DMS 273 treated with DMSO at 0.1 percent for 48 hours (cell line): ENCODE measurements at regions not wholly inside any gene's neighbourhood (a gene's known extent, or its start where the extent isn't known, plus 50 kb on each side); places are given as distances from the start of the nearest gene placed in this dataset.
"Not testable (repeated sequence)": the region's sequence is repeated elsewhere in the genome, so short reads cannot be mapped to it uniquely, and the experiment has no call there.

ENCODE experiments used
- DNase-seq: peaks from one replicate; lab custom pipeline; 2025; lab: John Stamatoyannopoulos, UW

DNA sequence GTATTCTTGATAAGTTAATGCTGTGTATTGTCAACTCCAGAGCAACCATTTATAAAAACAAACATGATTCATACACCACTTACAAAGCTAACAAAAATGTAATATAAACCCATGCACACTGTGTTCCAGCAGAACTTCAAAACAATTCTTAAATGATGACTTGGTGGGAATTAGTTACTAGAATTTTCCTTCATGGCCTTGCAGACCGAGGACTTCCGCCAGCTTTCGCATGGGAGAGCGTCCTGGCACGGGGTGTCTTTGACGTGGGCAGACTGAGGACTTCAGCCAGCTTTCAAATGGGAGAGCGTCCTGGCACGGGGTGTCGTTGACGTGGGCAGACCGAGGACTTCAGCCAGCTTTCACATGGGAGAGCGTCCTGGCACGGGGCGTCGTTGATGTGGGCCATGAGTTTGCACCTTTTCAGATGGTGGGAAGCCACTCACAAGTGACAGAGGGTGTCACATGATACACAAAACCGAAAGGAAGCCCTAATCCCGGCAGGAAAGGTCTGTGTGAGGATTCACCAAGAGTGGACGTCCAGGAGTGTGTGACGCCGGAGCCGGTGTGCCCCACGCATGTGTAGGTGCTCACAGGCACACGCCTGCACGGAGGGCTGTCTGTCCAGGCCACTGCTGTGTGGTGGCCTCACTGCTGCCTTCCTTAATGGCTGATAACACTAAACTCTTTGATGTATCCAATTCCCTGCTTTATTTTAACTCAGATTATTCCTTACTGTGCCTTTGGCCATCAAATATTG is 211.3 kb upstream of the IRX4 start:
- DNase-seq, result no peak

DNA sequence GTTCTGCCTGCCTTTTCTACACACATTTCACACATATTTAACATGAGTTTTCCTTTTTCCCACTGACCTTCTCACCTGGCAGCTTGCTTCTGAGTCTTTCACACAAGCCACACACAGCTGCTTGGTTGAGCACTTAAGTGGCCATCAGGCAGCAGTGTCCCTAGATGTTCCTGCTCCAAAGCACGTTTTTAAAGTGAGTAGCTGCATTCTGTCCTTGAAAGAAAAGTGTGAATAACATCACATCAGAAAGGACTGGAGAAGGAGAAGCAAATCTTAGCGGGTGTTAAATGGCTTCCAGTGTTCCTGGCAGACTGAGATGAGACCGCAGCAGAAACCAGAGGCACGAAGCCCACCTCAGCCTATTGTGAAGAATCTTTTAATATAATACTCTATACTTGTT is 209.2 kb upstream of the IRX4 start:
- DNase-seq, result no peak

DNA sequence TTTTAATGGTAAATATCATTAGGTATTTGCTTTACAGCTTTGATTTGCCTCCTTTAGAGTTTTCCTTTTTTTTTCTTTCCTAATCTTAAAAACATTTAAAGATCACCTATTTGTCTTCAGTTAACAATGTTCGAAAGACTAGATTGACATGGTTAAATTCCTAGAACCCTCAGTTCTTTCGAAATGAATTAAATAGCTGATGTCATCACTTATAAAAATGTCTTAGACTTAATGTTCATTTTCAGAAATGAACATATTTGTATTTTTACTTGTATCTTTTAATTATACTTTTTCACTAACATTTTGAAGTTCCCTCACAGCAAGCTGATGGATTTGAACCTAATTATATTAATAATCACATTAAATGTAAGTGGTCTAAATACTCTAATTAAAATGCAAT is 205.3 kb upstream of the IRX4 start:
- no peak for DNase-seq

DNA sequence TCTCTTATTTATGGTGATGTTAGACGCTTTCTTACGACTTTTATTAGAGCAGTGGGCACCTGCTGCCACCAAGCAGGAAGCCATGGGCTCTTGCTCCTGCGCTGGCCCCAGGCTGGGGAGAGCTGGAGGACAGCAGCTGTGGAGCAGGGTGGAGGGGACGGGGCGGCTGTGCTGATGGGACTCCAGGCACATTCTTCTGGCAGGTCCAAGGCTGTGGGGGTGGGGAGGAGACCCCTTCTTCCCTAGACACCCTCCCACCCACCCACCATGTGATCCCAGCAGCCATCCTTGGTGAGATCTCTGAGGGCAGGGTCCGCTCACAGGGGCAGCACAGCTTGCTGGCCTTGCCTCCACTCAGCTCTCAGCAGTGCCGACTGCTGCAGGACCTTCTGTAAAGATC is 192.6 kb upstream of the IRX4 start:
- no peak for DNase-seq

DNA sequence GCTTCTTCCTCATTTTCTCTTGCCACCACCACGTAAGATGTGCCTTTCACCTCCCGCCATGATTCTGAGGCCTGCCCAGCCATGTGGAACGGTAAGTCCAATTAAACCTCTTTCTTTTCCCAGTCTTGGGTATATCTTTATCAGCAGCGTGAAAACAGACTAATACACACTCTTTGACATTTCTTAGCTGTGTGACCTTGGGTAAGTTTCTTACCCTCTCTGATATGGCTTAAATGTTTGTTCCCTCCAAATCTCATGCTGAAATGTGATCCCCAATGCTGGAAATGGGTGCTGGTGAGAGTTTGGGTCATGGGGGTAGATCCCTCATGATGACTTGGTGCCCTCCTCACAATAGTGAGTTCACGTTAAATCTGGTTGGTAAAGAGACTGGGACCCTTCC is 188.8 kb upstream of the IRX4 start:
- no peak for DNase-seq

DNA sequence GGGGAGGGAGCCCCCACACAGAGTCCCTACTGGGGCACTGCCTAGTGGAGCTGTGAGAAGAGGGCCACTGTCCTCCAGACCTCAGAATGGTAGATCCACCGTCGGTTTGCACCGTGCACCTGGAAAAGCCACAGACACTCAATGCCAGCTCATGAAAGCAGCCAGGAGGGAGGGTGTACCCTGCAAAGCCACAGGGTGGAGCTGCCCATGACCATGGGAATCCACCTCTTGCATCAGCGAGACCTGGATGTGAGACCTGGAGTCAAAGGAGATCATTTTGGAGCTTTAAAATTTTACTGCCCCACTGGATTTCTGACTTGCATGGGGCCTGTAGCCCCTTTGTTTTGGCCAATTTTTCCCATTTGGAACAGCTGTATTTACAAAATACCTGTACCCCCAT is 188.1 kb upstream of the IRX4 start:
- DNase-seq, result not testable (repeated sequence)

DNA sequence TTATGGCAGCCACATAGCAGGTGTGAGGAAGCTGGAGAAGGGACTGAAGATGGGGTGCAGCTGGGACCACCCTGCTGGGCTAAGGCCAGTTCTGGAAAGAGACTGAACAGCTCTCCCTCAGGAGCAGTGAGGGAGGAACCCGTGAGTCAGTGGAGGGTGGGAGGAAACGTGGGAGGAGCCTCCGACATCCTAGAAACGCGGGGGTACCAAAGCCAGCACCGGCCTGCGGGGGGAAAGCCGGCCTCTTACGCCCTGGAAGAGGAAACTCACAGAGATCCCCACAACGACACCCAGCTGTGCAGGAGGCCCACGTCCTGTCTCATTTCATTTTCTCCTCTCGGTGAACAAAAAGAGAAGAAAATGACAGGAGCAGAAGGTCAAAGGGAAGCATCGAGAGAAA is 185.8 kb upstream of the IRX4 start:
- no peak for DNase-seq

DNA sequence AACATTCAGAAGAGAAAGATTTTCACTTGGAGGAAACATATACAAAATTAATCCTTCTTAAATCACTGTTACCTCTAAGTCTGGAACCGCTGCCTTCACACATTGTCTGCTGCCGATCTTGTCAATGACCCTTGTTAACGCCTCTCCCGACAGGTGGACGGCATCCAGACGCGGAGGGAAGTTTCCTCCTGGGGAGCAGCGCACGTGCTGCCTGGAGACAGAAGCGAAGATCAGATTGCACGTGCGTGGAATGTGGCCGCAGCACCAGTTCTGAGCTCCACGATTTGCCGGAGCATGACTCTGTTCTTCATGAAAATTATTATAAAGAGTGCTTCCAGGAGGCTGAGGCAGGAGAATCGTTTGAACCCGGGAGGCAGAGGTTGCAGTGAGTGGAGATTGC is 183.6 kb upstream of the IRX4 start:
- no peak for DNase-seq

DNA sequence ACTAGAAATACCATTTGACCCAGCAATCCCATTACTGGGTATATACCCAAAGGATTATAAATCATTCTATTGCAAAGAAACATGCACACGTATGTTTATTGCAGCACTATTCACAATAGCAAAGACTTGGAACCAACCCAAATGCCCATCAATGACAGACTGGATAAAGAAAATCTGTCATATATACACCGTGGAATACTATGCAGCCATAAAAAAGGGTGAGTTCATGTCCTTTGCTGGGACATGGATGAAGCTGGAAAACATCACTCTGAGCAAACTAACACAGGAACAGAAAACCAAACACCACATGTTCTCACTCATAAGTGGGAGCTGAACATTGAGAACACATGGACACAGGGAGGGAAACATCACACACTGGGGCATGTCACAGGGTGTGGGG is 180.7 kb upstream of the IRX4 start:
- not testable (repeated sequence) for DNase-seq

DNA sequence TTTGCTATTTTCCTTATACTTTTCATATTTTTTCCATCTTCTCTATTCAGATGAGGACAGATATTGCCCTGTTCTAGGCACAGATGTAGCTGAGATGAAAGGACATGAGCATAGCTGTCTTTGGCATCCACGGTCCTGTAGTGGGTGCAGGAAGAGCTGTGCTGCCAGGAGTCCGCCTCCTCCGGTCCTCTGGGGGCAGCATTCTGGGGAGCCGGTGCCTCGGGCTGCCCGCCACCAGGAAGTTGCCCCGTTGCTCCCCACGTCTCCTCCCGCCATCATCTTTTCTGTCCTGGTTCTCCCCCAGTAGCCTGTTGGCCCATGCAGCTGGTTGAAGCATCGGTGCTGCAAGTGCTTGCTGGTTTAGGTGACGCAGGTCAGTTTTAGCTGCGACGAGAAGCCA is 170.0 kb upstream of the IRX4 start:
- no peak for DNase-seq

DNA sequence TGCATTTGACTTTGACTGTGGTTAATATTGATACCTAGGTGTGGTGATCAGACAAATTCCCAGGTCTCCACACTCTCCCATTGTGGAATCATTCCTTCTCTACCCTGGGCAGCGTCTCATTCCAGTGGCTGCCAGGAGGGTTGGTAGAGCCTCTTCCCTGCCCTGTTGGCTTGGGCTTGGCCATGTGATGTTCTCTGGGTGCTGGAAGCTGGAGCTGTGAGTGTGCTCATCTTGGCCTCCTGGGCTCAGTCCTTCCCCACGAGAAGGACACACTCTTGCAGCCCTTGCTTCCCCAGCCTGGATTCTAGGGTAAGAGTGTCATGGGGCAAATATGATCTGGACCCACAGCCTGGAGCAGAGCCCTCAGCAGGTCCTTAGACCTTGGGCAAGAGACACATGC is 167.2 kb upstream of the IRX4 start:
- no peak for DNase-seq

DNA sequence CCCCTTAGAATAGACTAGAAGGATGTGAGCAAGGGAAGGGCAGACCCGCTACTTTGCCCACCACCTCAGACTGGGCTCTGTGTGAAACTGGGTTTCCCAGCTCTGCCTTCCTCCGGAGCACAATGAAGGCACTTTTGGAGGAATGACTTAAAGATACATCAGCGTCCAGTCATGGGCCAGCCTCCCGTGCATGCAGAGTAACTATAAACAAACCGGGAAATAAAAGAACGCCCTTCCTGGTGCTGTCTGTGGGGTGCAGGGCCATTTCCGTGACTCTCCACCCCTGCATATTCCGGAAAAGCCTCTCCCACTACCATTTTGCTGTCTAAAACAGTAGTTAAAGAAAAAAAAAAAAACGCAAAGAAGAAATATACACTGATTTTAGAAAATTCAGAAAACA is 165.9 kb upstream of the IRX4 start:
- DNase-seq, result no peak

DNA sequence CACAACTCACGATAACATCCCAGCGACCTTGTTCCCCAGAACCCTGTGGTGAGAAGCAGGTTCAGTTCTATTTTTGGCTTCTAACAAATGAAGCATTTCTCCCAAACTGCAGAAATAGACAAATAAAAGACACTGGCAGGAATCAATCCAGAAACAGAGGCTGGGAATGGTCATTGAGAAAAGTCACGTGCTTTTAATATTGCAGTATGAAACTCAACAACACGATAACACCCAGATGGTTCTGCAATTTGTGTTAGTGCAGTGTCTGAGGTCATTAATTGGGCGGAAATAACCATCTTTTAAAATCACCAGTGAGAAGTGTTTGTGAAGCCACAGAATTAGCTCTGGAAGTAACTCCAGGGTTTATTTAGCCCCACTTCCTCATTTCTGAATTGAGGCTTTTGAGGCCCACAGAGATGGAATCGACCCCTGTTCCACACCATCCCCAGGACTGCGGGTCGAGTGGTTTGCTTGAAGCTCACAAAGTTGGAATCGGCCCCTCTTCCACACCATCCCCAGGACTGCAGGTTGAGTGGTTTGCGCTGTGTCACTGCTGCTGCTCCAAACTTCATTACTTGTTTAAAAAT is 164.7 kb upstream of the IRX4 start:
- DNase-seq, result no peak

DNA sequence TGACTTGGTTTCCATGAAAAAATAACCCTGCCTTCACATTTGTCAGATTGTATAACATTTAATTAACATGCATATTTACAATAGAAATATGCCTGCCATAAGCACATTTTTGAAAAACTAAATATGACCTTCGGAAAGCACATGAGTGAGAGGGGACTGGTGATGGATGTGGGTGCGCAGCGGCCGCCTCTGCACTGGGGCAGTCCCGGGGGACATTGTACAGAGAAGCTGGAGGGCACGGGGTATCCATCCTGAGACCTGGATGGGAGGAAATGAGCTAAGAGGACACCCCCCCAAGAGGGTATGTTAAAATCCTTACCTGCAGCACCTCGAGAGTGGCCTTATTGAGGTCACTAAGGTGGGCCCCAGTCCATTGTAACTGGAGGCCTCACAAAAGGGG is 161.3 kb upstream of the IRX4 start:
- no peak for DNase-seq

DNA sequence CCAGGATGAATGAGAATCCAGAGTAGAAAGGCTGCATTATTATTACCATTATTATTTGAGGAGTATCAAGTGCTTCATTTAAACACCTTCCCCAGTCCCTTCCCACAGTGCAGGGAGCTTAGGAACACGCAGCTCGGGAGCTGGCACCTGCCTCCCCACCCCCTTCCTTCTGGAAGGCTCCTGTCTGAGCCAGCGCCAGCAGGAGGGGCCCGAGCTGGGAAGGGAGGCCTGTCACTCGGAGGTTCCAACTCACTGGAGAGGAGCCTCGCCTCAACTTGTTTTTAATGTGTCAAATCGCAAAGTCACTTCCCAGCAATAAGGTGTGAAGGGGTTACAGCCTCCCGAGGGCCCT is 156.4 kb upstream of the IRX4 start:
- no peak for DNase-seq

DNA sequence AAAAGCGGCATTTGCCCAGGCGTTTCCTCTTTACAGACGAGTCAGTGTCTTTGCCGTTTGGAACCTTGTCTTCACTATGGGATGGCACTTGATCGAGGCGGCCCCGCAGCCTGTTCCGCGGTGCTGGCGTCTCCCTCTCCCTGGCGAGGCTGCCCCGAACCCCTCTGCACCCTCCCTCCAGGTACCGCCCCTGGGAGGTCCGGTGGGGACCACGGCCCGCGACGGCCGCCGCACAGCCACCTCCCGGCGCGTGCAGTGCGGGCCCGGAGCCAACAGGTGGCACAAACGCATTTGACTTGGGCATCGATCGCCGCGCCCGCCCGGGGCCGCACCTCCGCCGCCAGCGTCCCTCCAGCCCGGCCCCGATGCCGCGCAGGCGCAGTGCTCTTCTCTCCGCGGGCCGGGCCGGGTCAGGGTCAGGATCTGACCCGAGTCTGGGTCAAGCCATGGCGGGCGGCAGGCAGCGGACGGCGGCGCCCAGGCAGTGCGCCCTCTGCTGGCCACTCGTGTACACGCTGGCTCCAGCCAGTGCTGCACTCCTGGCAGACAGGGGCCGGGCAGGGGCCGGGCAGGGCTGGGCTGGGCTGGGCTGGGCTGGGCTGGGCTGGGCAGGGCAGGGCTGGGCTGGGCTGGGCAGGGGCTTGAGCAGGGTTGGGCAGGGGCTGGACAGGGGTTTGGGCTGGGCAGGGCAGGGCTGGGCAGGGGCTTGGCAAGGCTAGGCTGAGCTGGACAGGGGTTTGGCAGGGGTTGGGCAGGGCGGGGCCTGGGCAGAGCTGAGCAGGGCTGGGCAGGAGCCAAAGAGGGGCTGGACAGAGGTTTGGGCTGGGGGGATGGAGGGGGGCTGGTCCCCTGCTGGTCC is 155.8 kb upstream of the IRX4 start:
- no peak for DNase-seq

DNA sequence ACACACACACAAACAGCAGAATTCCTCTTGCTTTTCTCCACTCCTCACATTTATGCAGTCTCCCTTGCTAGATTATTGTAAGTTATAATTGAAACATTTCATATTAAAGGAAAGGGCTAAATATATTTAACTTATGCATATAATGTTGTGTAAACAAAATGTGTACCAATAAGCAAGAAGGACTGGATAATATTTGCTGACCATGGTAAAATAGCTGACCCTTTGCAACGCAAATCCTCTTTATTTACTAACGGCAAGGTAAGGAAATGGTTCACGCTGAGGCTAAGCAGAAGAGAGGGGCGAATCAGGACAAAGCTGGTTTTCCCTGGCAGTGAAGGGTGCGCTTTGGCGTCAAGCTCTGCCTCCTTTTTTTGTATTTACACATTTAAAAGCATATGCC is 154.2 kb upstream of the IRX4 start:
- no peak for DNase-seq

DNA sequence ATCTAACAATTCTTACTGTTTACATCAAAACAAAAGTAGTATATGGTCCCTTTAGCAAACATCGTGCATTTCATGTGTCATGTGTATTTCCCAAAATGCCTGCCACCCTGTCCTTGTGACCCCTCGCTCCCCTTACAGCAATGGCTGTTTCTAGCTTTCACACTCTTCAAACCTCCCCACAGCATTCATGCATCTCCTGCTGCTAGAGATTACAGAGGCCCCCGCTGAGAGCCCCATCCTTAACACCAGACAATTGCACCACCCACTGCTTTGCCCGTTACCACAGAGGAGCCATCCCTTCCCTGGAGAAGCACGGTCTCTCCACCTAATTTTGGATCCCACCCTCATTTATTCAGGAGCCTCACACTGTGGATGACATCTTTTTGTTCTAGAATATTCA is 149.7 kb upstream of the IRX4 start:
- no peak for DNase-seq

DNA sequence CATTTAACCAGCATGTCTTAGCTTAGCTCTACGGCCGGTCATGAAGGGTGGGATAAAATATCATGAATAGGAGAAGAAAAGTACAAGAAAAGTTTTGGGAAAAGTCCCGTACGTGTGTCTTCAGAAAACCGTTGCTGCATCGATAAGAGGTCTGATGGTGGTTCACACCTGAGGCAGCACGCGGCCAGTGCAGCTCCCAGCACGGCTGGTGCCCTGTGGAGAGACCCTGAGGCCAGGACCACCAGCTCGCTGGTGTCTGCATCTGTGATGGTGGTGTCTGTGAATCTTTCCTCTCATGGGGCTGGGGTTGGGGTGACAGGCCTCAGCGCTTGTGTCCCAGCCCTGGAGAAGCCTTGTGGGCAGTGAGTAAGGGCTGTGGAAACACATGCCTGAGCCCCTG is 148.9 kb upstream of the IRX4 start:
- no peak for DNase-seq

DNA sequence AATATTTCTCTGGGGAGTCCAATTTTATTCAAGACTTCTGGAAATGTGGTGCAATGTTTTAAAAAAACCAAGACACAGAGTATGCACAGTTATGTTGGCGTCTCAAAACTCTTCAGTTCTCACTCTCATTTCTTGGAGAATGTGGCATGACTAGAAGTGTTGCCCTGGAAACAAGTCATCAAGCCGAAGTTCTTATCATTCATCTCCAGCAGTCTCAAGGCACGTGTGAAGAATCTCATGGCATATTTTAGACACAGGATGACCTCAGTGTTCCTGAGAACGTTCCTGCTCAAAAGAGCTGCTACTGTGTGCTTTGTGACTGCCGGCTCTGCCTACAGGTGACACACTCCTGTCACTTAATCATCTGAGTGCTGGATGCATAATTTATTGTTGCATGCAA is 147.4 kb upstream of the IRX4 start:
- no peak for DNase-seq

DNA sequence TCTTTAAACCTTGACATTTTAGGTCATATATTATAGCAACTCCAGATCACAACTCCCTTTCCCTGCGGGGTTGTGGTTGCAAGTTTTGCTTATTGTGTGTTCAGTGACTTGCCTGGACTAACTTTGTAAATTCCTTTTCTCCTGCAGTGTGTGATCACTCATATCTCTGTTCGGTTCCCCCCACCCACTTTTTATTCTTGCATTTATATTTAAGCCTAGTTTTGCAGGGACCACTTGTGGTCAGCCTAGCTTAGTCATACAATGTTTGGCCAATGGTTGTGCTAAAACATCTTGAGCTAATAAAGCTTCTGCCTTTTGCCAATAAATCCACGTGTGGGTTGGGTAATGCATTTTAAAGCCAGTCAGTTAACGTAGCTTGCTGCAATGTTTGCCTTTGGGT is 146.5 kb upstream of the IRX4 start:
- DNase-seq, result no peak

DNA sequence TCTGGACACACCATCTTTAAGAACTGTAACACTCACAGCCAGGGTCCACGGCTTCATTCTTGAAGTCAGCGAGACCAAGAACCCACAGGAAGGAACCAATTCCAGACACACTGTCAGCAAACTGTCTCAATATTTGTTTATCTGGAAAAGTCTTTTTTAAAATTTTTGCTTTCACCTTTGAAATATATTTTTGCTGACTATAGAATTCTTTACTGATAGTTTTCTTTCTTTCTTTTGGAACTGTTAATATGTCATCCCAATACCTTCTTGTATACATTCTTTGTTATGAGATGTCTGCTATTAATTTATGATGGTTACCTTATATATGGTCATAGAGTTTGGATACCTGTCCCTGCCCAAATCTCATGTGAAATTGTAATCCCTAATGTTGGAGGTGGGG is 145.1 kb upstream of the IRX4 start:
- no peak for DNase-seq

DNA sequence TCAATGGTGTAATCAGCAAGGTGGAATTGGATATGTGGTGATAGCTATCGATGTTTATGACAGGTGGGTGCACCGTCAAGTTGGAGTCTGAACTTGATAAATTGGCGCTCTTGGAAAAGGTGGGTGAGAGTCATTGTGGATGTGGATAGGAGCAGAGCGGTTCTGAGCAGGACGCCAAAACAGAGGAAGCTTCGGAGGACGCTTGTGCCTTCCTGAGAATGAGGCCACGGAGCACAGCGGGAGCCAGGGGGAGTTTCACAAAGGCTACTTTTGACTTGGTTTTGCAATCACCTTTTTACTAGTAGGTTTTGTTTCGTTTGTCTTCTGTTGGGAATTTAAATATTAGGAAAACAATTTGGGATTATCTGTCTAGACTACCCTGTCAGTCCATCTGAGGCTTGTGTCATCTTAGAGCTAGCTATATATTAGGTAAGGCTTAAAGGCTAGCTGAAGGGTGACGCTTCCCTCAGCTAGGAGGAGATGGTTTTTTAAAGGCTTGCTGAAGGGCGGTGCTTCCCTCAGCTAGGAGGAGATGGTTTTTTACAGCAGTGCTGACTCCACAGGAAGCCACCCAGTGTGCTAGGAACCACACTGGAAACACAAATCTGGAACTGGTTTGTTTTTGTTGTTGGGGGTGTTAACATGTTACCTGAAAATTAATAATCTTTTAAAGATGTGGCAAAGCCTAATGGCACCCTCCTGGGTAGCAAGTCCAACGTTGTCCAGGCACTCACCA is 142.4 kb upstream of the IRX4 start:
- no peak for DNase-seq
